HG03025 (cell line): ENCODE measurements at regions not wholly inside any gene's neighbourhood (a gene's known extent, or its start where the extent isn't known, plus 50 kb on each side); places are given as distances from the start of the nearest gene placed in this dataset.
"Not testable (repeated sequence)": the region's sequence is repeated elsewhere in the genome, so short reads cannot be mapped to it uniquely, and the experiment has no call there.

Experiments used
- ATAC-seq: cut with Tn5 transposase; IDR thresholded peaks from one replicate; pipeline ENCODE4 v1.9.1; 2021; ENCODE audit warnings: mild to moderate bottlenecking, moderate library complexity; ENCODE audit not compliant: unreplicated experiment, low FRiP score

DNA sequence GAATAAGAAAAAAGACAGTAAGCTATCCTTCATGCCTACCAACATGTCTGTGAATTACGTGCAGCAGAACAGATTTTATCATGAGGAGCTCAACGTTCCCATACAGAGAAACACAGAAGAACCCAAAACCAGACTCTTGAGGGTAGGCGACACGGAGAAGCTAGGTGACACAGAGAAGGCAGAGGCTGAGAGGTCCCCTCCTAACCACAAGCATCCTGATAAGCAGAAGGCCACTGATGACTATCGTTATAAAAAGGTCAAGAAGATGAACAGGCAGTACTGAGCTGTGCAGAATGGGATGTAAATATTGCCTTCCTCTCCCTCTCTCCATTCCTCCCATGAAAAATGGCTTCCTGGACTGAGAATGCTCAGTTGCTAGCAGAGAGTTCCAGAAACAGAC lies 350.2 kb upstream of the BOD1L1 start:
- no peak for ATAC-seq

DNA sequence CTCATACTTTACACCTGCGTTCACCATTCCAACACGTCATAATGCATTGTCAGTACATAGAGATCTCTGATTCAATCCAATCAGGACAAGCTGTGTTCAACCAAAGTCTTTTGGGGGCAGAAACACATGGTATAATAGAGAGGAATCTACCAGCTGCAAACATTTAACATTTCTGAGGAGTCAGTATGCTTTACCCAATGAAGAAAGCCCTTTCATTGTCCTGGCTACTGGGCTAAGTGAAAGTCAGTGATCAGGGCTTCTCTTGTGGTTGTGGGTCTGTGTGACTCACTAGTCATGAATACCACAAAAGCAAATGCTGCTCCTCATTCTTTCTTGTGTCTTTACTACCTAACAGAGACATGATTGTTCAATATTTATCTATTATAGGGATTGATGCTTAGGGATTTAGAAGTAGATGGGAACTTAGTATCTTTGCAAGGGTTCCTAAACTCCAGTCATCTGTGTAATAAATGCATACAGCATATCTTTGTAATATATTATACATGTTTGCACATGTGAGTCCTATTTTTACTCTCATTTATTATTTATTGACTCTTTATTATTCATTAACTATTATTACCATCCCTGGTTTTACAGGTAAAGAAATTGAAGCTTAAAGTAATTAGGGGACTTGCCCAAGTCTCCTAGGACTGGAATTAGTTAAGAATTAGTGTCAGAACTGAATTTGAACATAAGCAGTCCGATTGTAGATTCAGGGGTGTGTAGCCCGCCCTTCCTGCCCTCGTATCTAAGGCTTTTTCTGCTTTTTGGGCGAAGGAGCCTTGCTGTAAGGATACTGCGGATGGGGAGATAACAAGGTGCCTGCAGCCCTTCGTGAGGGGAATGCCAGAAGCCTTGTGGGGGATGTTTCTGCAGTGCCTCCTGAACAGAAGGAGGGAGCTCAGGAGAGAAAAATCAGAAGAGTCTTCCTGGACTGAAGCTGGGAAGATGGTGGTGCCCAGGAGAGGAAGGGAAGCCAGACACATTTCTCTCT lies 353.1 kb upstream of the BOD1L1 start:
- no peak for ATAC-seq

DNA sequence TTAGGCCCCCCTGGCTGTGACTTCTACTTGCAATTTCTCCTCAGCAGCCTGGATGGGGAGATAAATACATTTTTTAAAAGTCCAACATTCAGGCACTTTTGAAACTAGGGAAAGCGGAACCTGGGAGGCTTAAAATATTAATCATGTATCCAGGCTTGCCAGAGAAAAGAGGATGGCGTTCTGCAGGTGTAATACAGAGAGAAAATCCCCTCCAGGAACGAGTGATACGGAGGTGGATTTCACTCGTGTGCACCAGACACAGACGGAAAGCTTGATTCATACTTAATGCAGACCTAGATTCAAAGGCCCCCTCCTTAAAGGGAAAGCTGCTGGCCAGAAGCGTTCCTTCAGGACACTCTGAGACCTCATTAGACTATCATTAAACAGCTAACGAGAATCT lies 354.0 kb upstream of the BOD1L1 start:
- no peak for ATAC-seq

DNA sequence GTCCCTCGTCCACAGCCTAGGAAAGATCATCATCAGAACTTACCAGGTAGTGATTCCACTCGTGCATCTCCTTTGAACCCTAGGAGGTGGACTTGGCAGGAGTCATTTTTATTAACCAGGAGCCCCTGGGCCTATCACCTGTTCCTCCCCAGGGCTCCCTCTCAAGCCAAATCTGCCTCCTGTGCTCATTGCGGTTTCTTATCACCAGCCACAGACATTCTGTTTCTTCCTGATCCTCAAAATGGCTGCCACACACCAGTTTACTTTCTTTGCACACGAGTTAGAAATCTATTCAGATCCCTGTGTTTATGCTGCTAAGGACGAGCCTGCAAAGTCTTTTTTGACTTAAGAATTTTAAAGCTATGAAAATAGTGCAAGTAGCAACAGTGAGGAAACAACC lies 354.5 kb upstream of the BOD1L1 start:
- no peak for ATAC-seq

DNA sequence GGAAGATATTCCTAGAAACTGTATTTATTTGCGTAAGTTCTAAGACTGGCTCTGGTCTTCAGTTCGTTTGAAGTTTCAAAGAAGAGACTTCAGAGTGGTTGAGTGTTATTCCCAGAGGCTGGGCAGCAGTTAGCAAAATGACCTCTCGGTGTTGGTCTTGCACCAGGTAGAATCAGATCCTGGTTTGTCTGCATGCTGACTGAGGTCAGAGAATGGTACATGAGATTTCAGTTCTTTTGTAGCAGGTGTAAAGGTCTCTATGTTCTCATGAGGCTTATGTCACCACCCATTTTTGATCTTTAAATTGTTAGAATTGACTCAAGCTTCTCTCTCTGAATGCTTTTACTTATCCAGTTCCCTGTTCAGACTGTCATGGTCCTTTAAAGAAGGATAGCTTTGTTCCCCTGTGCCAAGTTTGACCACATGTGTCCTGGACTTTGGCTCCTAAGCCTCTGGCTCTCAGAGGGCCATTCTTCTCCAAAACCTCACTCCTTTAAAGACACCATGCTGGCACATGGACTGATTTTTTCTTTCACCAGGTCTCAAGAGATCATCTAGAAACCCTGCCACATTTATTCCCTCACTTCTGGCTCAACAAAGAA lies 355.8 kb upstream of the BOD1L1 start:
- no peak for ATAC-seq

DNA sequence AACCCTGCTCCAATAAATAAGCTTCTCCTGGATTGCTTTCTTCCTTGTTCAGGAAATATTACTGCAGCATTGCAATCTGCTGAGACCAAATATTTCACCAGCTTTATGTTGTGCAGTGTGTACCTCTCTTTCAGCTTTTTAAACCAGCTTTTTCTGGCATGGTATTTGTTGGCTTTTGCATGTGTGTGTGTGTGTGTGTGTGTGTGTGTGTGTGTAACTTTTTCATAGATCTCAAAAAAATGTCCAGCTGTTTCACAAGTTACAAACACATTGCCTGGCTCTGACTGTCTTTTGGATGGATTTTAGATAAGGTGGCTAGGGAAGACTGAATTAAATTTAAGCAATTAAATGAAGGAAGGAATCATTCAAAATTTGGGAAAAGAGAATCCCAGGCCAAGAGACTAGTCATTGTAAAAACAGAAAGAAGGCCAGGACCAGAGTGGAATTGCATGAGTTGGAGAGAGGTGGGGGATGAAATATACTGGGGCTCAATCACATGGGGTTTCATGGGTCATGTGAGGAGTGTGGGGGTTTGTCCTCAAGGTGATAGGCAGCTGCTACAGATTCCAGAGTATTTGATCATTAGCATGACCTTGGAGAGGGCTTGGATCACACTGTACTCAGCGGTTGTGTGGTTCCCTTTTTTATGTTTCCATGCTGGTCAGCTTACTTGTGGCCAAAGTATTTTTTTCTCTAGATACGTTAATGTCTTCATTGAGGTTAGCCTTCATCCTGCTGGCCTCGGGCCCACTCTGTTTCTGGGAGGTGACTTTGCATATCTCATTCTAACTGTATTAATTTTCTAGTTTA lies 357.7 kb upstream of the BOD1L1 start:
- ATAC-seq = no peak

DNA sequence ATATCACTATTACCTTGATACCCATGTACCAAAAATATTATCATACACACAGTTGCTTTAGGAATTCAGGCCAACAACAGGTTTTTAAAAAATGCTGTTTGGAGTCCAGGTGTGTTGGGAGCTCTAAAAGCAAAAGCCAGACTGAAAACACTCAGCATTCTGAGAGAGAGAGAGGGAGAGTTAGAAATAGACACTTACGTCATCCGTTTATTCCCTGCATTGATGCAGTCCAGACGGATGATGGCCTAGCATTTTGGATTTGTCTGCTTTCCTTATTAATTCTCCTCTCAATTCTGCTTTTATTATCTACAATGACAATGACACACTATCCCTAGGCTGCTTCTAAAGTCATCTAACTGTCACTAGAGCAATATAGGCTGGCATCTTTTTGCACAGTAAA lies 358.3 kb upstream of the BOD1L1 start:
- ATAC-seq = no peak

DNA sequence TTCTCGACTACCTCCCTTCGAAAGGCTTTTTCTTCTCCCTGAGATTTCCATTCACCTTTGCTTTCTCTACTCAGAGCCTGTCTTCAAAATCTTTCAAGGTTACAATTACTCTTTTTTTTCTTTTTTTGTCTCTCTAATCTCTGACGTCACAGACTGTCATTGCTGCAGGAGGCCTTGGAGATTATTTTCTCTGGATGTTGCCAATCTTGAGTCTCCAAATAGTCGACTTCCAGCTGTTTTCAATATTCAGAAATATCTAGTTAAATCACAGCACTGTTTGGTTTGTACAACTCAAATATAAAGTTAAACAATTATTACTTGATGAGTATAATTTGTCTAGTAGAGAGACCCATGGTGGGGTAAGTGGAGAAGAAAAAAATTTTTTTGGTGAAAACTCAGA lies 359.0 kb upstream of the BOD1L1 start:
- ATAC-seq = no peak

DNA sequence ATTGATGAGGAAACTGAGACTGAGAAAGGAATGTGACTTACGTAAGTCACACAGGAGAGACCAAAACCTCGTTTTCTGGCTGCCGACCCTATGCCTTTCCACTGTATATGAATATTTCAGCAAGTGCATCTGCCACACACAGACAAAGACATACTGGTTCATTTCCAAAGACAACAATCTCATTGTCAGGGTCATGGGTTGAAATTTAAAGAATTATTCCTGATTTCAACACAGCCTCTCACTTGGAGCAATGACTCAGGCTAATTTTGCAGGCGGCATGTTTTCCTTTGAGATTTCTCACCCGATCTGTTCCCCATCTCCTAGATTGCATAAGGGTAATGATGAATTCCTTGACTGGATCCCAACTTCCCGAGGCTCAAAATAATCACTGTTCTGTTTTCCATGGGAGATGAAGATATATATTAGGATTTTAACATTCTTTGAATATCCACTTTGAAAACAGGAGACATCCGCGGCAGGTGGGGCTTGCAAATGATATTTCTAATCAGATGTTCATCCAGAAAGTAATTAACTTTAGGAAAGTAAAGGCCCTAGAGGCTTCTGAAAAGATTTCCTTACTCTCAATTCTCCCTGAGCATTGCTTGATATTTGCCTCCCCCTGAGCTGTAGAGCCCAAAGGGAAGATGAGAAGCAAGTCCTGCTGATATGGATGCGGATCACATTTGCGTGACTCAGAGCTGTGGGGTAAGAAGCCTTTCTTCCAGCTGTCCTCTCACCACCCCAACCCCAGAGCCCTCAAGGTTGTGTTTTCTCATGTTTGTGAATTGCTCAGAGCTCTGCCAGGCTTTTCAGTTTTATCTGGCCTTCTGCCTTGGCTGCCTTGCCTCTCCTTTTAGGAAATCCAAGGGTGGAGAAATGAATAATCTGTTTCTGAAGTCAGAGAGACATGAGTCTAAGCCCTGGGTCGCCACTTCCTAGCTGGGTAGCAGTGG lies 361.1 kb upstream of the BOD1L1 start:
- no peak for ATAC-seq

DNA sequence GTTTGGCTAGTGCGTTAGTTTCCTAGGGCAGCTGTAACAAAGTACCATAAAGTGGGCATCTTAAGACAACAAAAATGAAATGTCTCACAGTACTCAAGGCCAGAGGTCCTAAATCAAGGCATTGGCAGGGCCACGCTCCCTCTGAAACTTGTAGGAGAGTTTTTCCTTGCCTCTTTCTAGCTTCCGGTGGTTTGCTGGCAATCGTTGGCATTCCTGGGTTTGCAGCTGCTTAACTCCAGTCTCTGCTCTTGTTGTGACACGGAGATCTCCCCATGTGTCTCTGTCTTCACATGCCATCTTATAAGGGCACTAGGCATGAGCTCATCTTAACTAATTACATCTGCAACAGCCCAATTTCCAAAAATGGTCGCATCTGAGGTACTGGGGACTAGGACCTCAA lies 362.0 kb upstream of the BOD1L1 start:
- ATAC-seq = no peak

DNA sequence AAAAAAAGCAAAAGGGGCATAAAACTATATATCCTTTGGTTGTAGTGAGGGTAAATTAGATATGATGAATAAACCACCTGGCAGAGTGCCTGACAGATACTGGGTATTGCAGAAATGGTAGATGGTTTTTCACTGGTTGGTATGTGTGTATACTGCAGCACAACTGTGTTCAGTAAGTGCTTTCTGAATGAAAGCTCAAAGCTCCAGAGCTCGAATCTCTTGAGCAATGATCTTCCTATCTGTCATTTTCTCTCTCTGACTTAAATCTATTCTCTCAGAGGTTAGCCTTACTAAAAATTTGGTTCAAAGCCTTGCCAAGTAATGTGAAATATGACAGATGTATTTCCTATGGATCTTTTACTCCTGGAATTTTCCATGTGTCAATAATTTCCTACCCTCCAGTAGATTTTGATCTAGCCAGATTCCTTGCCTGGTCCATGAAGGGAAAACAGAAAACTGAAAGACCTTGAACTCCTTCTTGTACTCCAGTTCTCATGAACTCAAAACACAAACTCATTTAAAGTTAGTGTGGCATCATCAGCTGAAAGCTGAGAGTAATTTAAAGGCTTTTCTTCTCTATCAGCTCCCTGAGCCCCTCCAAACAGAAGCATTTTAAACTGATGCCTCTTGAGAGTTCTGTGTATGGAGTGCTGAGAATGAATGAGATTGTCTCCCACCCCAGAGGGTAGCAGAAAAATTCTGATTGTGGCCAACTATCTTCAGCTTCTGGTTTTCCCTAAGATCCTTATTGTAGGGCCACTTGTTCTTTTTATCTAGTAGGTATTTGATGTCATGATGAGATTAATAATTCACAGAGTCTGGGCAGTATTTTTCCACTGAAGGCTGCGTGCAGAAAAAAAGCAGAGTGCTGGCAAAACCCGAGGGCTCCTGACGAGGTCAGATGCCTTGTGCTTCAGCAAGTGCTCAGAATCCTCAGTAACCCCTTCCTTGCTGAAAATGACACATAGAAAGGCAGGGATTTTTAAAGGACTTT lies 363.4 kb upstream of the BOD1L1 start:
- no peak for ATAC-seq

DNA sequence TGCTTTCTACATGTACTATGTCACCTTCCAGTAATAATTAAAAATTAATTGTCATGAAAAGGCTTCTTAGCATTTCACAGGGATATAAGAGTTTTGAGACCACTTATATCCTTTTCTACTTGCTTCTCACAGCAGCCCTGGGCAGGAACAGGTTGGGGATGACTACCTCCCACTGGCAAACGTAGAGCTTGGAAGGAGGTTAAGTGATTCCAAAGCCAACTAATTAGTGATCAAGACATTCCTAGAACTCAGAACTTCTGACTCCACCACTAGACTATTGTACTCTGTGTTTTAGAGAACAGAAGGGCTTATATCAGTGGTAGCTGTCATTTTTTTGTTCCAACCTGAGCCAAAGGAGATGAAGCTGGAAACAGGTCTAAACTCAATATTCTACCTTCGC lies 364.5 kb upstream of the BOD1L1 start:
- no peak for ATAC-seq

DNA sequence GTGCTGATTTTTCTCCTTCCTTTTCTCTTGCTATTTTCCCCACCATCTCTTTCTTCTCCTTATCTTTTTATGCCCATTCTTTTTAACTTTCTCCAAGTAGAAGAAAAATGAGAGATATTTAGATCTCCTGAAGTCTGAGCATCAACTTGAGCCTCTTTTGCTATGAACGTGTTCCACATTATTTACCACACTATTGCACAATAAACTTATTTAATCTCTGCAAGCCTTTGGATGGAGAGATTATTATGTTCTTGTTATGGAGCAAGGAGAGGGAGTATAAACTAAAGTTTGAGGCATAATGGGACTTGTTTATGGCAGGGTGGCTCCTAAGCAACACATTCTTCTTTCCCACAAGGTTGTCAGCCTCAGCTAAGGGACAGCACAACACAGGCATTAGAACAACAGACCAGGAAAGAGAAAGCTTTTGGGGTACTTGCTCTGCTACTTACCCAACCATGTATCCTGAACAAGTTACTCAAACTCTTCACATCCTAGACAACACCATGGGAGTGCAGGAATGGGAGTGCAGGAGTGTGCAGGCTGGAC lies 365.5 kb upstream of the BOD1L1 start:
- ATAC-seq = no peak

DNA sequence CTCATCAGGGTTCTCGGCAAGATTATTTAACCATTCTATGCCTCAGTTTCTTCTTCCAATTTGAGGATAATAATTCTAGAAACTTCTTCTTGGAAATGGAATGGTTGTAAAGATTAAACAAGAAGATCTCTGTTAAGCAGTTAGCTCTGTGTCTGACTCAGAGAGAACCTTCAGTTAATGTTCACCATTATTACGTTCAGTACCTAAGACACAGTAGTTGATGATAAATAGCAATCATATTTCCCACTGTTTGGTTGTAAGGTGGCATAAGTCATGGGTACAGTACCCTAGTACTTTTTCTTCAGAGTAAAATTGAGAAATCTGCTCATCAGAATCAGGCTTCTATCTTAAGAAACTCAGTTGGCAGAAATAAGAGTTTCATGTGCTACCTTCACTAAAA lies 366.5 kb upstream of the BOD1L1 start:
- ATAC-seq = no peak

DNA sequence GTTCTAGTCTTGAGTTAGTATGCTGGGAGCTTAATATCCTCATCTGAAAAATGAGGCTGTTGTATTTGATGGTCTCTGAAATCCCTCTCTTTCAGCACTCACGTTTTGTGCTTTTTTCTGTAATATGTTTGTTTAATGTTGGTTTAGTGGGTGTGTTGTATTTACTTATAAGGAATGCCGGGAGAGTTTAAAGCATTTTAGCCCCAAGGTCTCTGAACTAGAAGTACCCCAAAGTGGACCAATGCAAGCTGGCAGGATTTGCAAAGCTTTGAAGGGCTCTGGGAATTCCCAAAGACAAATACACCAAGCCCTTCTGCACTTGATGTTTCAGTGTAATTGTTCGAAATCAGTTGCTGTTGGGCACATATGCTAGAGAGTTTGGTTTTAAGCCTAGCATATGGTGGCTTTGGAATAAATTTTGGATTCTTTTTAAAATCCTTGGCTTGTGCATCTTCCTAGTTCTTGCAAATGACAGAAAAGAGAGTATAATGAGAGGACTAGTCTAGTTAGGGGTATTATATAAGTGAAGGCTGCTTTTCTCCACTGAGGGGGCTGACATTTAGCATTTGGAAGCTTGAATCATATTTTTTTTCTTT lies 371.4 kb upstream of the BOD1L1 start:
- no peak for ATAC-seq

DNA sequence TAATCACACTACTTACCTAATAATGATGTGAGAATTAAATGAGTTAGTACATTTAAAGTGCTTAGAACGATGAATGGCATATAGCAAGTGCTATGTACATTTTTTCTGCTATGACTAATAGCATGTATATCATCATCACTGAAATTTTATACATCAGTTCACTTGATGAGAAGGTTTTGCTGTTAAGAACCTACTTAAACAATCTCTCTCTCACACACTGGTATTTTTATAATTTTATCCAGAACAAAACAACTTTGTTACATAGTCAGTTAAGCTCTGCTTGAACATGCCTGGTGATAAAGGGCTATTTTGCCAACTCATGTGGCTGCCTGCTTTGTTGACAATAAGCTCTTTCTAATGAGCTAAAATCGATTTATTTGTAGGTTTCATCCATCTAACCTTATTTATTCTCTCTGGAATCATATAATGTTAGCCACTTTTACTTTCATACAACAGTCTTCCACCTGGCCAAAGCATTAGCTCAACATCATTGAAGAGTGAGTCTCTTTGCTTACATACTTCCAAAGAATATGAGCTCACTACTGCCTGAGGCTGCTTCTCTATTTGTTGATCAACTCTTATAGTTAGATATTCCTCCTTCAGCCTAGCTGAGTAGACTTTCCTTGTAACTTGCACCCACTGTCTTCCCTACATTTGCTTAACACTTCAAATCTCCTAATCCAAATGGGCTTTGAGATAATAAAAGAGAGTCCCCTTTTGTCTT lies 372.7 kb upstream of the BOD1L1 start:
- ATAC-seq = no peak

DNA sequence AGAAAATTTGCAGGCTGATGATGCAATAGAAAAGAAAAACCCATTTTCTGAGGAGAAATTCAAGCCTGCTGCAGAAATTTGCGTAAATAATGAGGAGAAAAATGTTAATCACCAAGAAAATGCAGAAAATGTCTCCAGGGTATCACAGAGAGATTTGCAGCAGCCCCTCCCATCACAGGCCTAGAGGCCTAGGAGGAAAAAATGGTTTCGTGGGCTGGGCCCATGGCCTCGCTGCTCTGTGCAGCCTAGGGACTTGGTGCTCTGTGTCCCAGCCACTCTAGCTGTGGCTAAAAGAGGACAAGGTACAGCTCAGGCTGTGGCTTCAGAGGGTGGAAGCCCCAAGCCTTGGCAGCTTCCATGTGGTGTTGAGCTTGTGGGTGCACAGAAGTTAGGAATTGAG lies 374.8 kb upstream of the BOD1L1 start:
- not testable (repeated sequence) for ATAC-seq

DNA sequence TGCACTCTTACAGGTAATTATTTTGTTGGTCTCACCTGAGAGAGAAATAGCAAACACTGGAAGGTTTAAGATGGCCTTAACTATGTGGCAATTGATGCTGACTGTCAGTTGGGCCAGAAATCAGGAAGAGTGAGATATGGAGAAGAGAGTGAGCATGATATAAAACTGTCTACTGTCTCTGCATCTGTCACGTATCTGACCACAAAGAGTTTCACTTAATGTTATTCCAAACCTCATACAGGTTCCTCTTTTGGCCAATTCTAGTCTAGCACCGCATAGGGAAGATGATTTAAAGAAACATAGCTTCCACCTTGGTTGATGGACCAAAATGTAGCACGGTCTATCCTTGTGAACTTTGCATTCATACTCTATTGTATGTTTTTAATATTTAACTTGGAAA lies 381.0 kb upstream of the BOD1L1 start:
- ATAC-seq = no peak
